Activated CD8-positive, alpha-beta memory T cell treated with anti-CD3 and anti-CD28 coated beads for 24 hours (primary cell): ENCODE measurements at regions not wholly inside any gene's neighbourhood (a gene's known extent, or its start where the extent isn't known, plus 50 kb on each side); places are given as distances from the start of the nearest gene placed in this dataset.
"Not testable (repeated sequence)": the region's sequence is repeated elsewhere in the genome, so short reads cannot be mapped to it uniquely, and the experiment has no call there.

Experiments used
- DNase-seq: peaks from one replicate; pipeline ENCODE4 v3.0.0-alpha.2; 2020

- no peak for DNase-seq
Observed at GRCh38 chr1:101431956-101432510, 195.2 kb downstream of the S1PR1 start.

- DNase-seq = no peak
Observed at GRCh38 chr1:101435831-101436511, 199.2 kb downstream of the S1PR1 start.

GRCh38 chr1:101437800-101438199 lies 201.0 kb downstream of the S1PR1 start:
- DNase-seq = no peak

GRCh38 chr1:101438359-101438758 lies 201.5 kb downstream of the S1PR1 start:
- DNase-seq = no peak

GRCh38 chr1:101440485-101440884 lies 203.7 kb downstream of the S1PR1 start:
- DNase-seq = no peak

- DNase-seq = no peak
Observed at GRCh38 chr1:101444381-101444780, 207.6 kb downstream of the S1PR1 start.

- no peak for DNase-seq
Observed at GRCh38 chr1:101444873-101445618, 208.2 kb downstream of the S1PR1 start.

- DNase-seq = no peak
Observed at GRCh38 chr1:101448018-101448417, 211.2 kb downstream of the S1PR1 start.

- DNase-seq = not testable (repeated sequence)
Observed at GRCh38 chr1:101450691-101451090, 213.9 kb downstream of the S1PR1 start.

GRCh38 chr1:101451888-101452287 lies 215.1 kb downstream of the S1PR1 start:
- no peak for DNase-seq

- no peak for DNase-seq
Observed at GRCh38 chr1:101452825-101453224, 216.0 kb downstream of the S1PR1 start.

- no peak for DNase-seq
Observed at GRCh38 chr1:101453844-101454243, 217.0 kb downstream of the S1PR1 start.

GRCh38 chr1:101455166-101455565 lies 218.3 kb downstream of the S1PR1 start:
- DNase-seq = no peak

GRCh38 chr1:101460739-101461138 lies 223.9 kb downstream of the S1PR1 start:
- DNase-seq = no peak

- no peak for DNase-seq
Observed at GRCh38 chr1:101463195-101463594, 226.4 kb downstream of the S1PR1 start.

GRCh38 chr1:101465941-101466340 lies 229.1 kb downstream of the S1PR1 start:
- DNase-seq = no peak

- DNase-seq = no peak
Observed at GRCh38 chr1:101474039-101474665, 237.3 kb downstream of the S1PR1 start.

GRCh38 chr1:101476541-101476940 lies 239.7 kb downstream of the S1PR1 start:
- no peak for DNase-seq

GRCh38 chr1:101479945-101480344 lies 243.1 kb downstream of the S1PR1 start:
- no peak for DNase-seq

- no peak for DNase-seq
Observed at GRCh38 chr1:101482306-101482705, 245.5 kb downstream of the S1PR1 start.

- DNase-seq = no peak
Observed at GRCh38 chr1:101483982-101484688, 247.3 kb downstream of the S1PR1 start.

- no peak for DNase-seq
Observed at GRCh38 chr1:101484689-101485338, 248.0 kb downstream of the S1PR1 start.

GRCh38 chr1:101485712-101486111 lies 248.9 kb downstream of the S1PR1 start:
- no peak for DNase-seq
